ENCODE measurements at regions not wholly inside any gene's neighbourhood (a gene's known extent, or its start where the extent isn't known, plus 50 kb on each side); places are given as distances from the start of the nearest gene placed in this dataset.

DNA sequence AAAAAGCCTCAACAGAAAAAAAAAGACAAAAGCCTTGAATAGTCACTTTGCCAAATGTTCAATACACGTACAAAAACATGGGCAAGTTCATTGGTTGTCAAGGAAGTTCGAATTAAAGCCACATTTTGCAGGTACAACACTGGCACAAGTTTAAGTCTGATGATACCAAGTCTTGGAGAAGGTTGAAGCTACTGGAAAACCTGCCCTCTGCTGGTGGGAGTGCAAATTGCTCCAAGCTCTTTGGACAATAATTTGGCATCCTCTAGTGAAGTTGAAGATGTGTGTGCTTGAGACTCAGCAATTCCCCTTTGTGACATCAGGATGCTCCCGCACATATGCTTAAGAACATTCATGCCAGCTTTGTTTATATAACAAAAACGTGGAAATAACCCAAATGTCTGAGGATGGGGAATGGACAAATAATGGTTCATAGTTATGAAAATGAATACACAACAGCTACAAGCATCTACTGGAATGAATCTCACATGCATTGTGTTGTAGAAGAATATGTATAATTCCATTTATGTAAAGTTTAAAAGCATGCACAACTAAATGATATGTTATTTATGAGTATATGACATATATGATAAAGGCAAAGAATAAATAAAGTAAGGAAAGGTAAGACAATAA, 120.0 kb upstream of the PLPP4 start:
- Histone ChIP-seq H3K4me3 (ENCODE audit: low read depth in 2 of 2, low read length in 2 of 2) (no peak overlapping the region), H3K27me3 (ENCODE audit: control insufficient read depth, insufficient read depth, low read length) (no peaks in the 10 kb centered on the region; the same call in 1 of the 2 replicates), H3K36me3 (ENCODE audit: control insufficient read depth, insufficient read depth, low read length) (no peaks in the 10 kb centered on the region), H3K27ac (ENCODE audit: low read length) (no peak overlapping the region), H3K9me3 (ENCODE audit: control insufficient read depth, insufficient read depth, low read depth, low read length) (no peaks in the 10 kb centered on the region), H3K4me1 (ENCODE audit: control insufficient read depth, insufficient read depth, low read length) (no peaks in the 10 kb centered on the region)
- BruUV-seq (replicated peaks) = no TSS peak
- peak; percentile 41 for DNase-seq (ENCODE audit: low read depth, low spot score)
- ChIA-PET CTCF (interaction anchor here (0.6 to 0.7 kb wide), 2 partner anchors 398 to 1128 kb away, joined by 4 read pairs; no protein-coding TSS in a partner anchor), POLR2A (no interaction called here)
- in situ Hi-C loops (cut with HindIII; ENCODE audit: low pct_unique_long_range_greater_than_20kb, low sequenced_read_pairs) = no loop called here
- TF ChIP-seq, protein P1, sequence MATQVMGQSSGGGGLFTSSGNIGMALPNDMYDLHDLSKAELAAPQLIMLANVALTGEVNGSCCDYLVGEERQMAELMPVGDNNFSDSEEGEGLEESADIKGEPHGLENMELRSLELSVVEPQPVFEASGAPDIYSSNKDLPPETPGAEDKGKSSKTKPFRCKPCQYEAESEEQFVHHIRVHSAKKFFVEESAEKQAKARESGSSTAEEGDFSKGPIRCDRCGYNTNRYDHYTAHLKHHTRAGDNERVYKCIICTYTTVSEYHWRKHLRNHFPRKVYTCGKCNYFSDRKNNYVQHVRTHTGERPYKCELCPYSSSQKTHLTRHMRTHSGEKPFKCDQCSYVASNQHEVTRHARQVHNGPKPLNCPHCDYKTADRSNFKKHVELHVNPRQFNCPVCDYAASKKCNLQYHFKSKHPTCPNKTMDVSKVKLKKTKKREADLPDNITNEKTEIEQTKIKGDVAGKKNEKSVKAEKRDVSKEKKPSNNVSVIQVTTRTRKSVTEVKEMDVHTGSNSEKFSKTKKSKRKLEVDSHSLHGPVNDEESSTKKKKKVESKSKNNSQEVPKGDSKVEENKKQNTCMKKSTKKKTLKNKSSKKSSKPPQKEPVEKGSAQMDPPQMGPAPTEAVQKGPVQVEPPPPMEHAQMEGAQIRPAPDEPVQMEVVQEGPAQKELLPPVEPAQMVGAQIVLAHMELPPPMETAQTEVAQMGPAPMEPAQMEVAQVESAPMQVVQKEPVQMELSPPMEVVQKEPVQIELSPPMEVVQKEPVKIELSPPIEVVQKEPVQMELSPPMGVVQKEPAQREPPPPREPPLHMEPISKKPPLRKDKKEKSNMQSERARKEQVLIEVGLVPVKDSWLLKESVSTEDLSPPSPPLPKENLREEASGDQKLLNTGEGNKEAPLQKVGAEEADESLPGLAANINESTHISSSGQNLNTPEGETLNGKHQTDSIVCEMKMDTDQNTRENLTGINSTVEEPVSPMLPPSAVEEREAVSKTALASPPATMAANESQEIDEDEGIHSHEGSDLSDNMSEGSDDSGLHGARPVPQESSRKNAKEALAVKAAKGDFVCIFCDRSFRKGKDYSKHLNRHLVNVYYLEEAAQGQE (IDR thresholded peaks at IDR 0.05; ENCODE audit: insufficient read depth in 1 of 2, low read depth in 2 of 2, low read length in 1 of 2) = no peak
- TF ChIP-seq, protein P2, sequence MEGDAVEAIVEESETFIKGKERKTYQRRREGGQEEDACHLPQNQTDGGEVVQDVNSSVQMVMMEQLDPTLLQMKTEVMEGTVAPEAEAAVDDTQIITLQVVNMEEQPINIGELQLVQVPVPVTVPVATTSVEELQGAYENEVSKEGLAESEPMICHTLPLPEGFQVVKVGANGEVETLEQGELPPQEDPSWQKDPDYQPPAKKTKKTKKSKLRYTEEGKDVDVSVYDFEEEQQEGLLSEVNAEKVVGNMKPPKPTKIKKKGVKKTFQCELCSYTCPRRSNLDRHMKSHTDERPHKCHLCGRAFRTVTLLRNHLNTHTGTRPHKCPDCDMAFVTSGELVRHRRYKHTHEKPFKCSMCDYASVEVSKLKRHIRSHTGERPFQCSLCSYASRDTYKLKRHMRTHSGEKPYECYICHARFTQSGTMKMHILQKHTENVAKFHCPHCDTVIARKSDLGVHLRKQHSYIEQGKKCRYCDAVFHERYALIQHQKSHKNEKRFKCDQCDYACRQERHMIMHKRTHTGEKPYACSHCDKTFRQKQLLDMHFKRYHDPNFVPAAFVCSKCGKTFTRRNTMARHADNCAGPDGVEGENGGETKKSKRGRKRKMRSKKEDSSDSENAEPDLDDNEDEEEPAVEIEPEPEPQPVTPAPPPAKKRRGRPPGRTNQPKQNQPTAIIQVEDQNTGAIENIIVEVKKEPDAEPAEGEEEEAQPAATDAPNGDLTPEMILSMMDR (IDR thresholded peaks at IDR 0.05) = peak; percentile 90
- intact Hi-C loops (cut with micrococcal nuclease; ENCODE audit: unreplicated experiment) = loop anchor here (5.0 kb wide), 1 partner anchor 115 kb away; no protein-coding TSS in a partner anchor
- peak; percentile 74; the same call in 1 of the 2 replicates for ATAC-seq

DNA sequence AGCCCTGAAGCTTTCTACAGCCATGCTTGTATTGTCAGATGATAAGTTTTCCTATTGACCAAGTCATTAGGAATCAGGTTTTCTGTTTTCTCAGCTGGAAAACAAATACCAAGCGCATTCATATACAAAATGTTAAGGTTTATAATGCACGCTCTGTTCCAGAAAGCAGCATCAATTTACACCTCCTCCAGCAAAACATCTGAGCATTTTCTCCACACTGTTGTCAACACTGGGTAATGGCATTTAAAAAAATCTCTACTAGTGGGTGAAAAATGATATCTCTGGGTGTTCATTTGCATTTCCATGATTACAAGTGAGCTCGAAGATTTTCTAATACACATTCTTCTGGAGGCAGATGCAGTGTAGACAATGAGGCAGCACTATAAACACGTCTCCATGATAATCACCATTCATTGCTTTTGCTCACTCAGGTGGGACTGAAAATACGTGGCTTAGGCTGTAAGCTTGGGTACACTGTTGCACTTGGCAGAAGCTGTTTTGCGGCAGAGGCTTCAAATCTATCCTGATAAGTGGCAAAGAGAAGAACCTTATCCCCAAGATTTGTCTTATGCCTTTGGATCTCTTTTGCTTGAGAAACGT, 114.8 kb upstream of the PLPP4 start:
- H3K27me3 ChIP-seq (ENCODE audit: control insufficient read depth, insufficient read depth, low read length) = peaks cover 4% of the 10 kb centered on the region; the same call in 1 of the 2 replicates
- no peaks in the 10 kb centered on the region for H3K4me1 ChIP-seq (ENCODE audit: control insufficient read depth, insufficient read depth, low read length)
- DNase-seq (ENCODE audit: low read depth, low spot score) (no peak), ATAC-seq (no peak)
- ChIA-PET POLR2A (interaction anchor here (0.7 kb wide), 1 partner anchor 224 kb away, joined by 10 read pairs; no protein-coding TSS in a partner anchor), CTCF (no interaction called here)
- no TSS peak for BruUV-seq (replicated peaks)
- H3K4me3 ChIP-seq (ENCODE audit: low read depth in 2 of 2, low read length in 2 of 2) = no peak overlapping the region
- no peak for TF ChIP-seq POLR2AphosphoS5 (IDR thresholded peaks at IDR 0.05; ENCODE audit: low read depth, low read length)
- TF ChIP-seq, protein P1 (IDR thresholded peaks at IDR 0.05; ENCODE audit: insufficient read depth in 1 of 2, low read depth in 2 of 2, low read length in 1 of 2) = no peak
- no peak for TF ChIP-seq TCF7L2 (IDR thresholded peaks at IDR 0.05; ENCODE audit: low read depth, low read length)
- no peak for TF ChIP-seq SIN3A (IDR thresholded peaks at IDR 0.05; ENCODE audit: borderline replicate concordance, insufficient read depth, low read depth, low read length)
- TF ChIP-seq, protein P2 (IDR thresholded peaks at IDR 0.05) = 0 out of 2 replicates have a peak, but pooled peaks have one; percentile 5
- H3K27ac ChIP-seq (ENCODE audit: low read length) = no peak overlapping the region
- in situ Hi-C loops (cut with HindIII; ENCODE audit: low pct_unique_long_range_greater_than_20kb, low sequenced_read_pairs) (no loop called here), intact Hi-C loops (cut with micrococcal nuclease; ENCODE audit: unreplicated experiment) (no loop called here)
- no peaks in the 10 kb centered on the region for H3K36me3 ChIP-seq (ENCODE audit: control insufficient read depth, insufficient read depth, low read length)
- no peaks in the 10 kb centered on the region for H3K9me3 ChIP-seq (ENCODE audit: control insufficient read depth, insufficient read depth, low read depth, low read length)
